CMK (cell line): ENCODE measurements at regions not wholly inside any gene's neighbourhood (a gene's known extent, or its start where the extent isn't known, plus 50 kb on each side); places are given as distances from the start of the nearest gene placed in this dataset.

ENCODE experiments used
- DNase-seq: peaks from one replicate; pipeline ENCODE4 v3.0.0-alpha.2; 2010; ENCODE audit warnings: low read depth

GRCh38 chr2:15825276-15825980, 114.9 kb upstream of the MYCN start:
- DNase-seq: no peak

GRCh38 chr2:15826273-15826717, 114.1 kb upstream of the MYCN start:
- DNase-seq: no peak

- no peak for DNase-seq
Measured at GRCh38 chr2:15827001-15827400, 113.3 kb upstream of the MYCN start.

GRCh38 chr2:15828576-15828975, 111.8 kb upstream of the MYCN start:
- no peak for DNase-seq

GRCh38 chr2:15829091-15829801, 111.1 kb upstream of the MYCN start:
- DNase-seq: no peak

GRCh38 chr2:15829985-15830384, 110.4 kb upstream of the MYCN start:
- DNase-seq: no peak

GRCh38 chr2:15830937-15831549, 109.3 kb upstream of the MYCN start:
- DNase-seq: no peak

GRCh38 chr2:15832030-15832709, 108.2 kb upstream of the MYCN start:
- no peak for DNase-seq

- DNase-seq: no peak
Measured at GRCh38 chr2:15832849-15833680, 107.3 kb upstream of the MYCN start.

GRCh38 chr2:15833731-15834130, 106.6 kb upstream of the MYCN start:
- no peak for DNase-seq

- no peak for DNase-seq
Measured at GRCh38 chr2:15834381-15835031, 105.8 kb upstream of the MYCN start.

- no peak for DNase-seq
Measured at GRCh38 chr2:15835991-15836688, 104.2 kb upstream of the MYCN start.

GRCh38 chr2:15836689-15837610, 103.4 kb upstream of the MYCN start:
- no peak for DNase-seq

GRCh38 chr2:15838481-15839090, 101.8 kb upstream of the MYCN start:
- DNase-seq: no peak

GRCh38 chr2:15839426-15840124, 100.8 kb upstream of the MYCN start:
- no peak for DNase-seq

GRCh38 chr2:15840148-15840547, 100.2 kb upstream of the MYCN start:
- DNase-seq: no peak

GRCh38 chr2:15840969-15841368, 99.4 kb upstream of the MYCN start:
- no peak for DNase-seq

GRCh38 chr2:15841776-15842560, 98.4 kb upstream of the MYCN start:
- no peak for DNase-seq
